B cell (primary cell): ENCODE measurements at regions not wholly inside any gene's neighbourhood (a gene's known extent, or its start where the extent isn't known, plus 50 kb on each side); places are given as distances from the start of the nearest gene placed in this dataset.

Experiments used
- ATAC-seq: fragments of 200-7000 bp; cut with Tn5 transposase; one replicate; pipeline ENCODE4 v1.10.0; 2021; ENCODE audit warnings: low read depth, mild to moderate bottlenecking, moderate number of reproducible peaks, moderate library complexity
- CTCF ChIA-PET: fragments of 350-600 bp; sonication (Branson Sonifier 250); formaldehyde crosslinking; loops from one replicate; lab custom pipeline; 2021; ENCODE audit warnings: antibody characterized with exemption, inconsistent platforms; lab: Charles Lee
- POLR2A ChIA-PET: fragments of 350-600 bp; sonication (Branson Sonifier 250); formaldehyde crosslinking; loops from one replicate; lab custom pipeline; 2021; ENCODE audit warnings: antibody characterized with exemption; lab: Charles Lee
- DNase-seq: peaks from one replicate; pipeline ENCODE4 v3.0.0; 2013
- H2AFZ ChIP-seq: 2 replicates; pipeline ENCODE4 v1.6.1; 2012; ENCODE audit warnings: mild to moderate bottlenecking, low read depth, low read length; ENCODE audit not compliant: insufficient read depth, poor library complexity, severe bottlenecking
- H3K27ac ChIP-seq, 2 donors: 1 replicate in 1 of 2; 2 replicates in 1 of 2; pipeline ENCODE4 v1.5.1; 2012 to 2013; ENCODE audit warnings: low read length in 2 of 2, mild to moderate bottlenecking in 2 of 2, moderate library complexity in 1 of 2
- H3K27me3 ChIP-seq, 4 experiments: fragments of 200-600 bp in 1 of 4; sonication (generic) in 1 of 4; replicated peaks in 1 of 4; 1 replicate in 2 of 4; 2 replicates in 2 of 4; pipeline versions ENCODE4 v1.6.1 to v1.7.0; 2013 to 2016; ENCODE audit warnings: low read length in 3 of 4, mild to moderate bottlenecking in 2 of 4, mixed read lengths in 1 of 4, moderate library complexity in 1 of 4; ENCODE audit not compliant: insufficient read depth in 4 of 4, control insufficient read depth in 3 of 4; ENCODE audit errors: control extremely low read depth in 1 of 4
- H3K36me3 ChIP-seq, 2 experiments: replicated peaks in 1 of 2; 1 replicate in 1 of 2; 2 replicates in 1 of 2; pipeline versions ENCODE4 v1.6.1 to v1.7.1; 2013; ENCODE audit warnings: low read length in 1 of 2; ENCODE audit not compliant: insufficient read depth in 2 of 2, control insufficient read depth in 1 of 2; ENCODE audit errors: control extremely low read depth in 1 of 2, extremely low read depth in 1 of 2
- H3K4me1 ChIP-seq, 2 donors: fragments of 200-600 bp in 1 of 2; sonication (generic) in 1 of 2; 1 replicate in 1 of 2; 2 replicates in 1 of 2; pipeline versions ENCODE4 v1.5.1 to v1.6.1; 2013 to 2017; ENCODE audit warnings: low read length in 2 of 2; ENCODE audit not compliant: control insufficient read depth in 2 of 2, insufficient read depth in 2 of 2
- H3K4me2 ChIP-seq: replicated peaks from 2 replicates; pipeline ENCODE3; 2012; ENCODE audit warnings: mild to moderate bottlenecking, low read depth, low read length; ENCODE audit not compliant: poor library complexity, severe bottlenecking
- H3K4me3 ChIP-seq, 5 experiments: fragments of 200-600 bp in 1 of 5; sonication (generic) in 1 of 5; 1 replicate in 3 of 5; 2 replicates in 2 of 5; pipeline versions ENCODE4 v1.5.1 to v1.7.0; 2011 to 2016; ENCODE audit warnings: low read length in 4 of 5, mild to moderate bottlenecking in 4 of 5, low read depth in 2 of 5, control low read depth in 1 of 5, moderate library complexity in 1 of 5; ENCODE audit not compliant: insufficient read depth in 1 of 5; ENCODE audit errors: control extremely low read depth in 1 of 5, extremely low read depth in 1 of 5
- H3K79me2 ChIP-seq: fragments of 200-600 bp; sonication (generic); one replicate; pipeline ENCODE4 v1.6.0; 2016; ENCODE audit warnings: low read length; ENCODE audit not compliant: control insufficient read depth, insufficient read depth
- H3K9ac ChIP-seq: fragments of 200-600 bp; sonication (generic); 2 replicates; pipeline ENCODE4 v1.6.1; 2017; ENCODE audit warnings: mild to moderate bottlenecking, low read length, moderate library complexity
- H3K9me3 ChIP-seq, 3 donors: one replicate each; pipeline versions ENCODE4 v1.6.1 to v1.7.1; 2013; ENCODE audit warnings: low read length in 2 of 3; ENCODE audit not compliant: control insufficient read depth in 2 of 3, insufficient read depth in 1 of 3; ENCODE audit errors: control extremely low read depth in 1 of 3
- H4K20me1 ChIP-seq: 2 replicates; pipeline ENCODE4 v1.6.0; 2012; ENCODE audit warnings: mild to moderate bottlenecking, low read length; ENCODE audit not compliant: insufficient read depth, control insufficient read depth, poor library complexity, severe bottlenecking
- H3K27ac Mint-ChIP-seq: one replicate; pipeline ENCODE4 v1.8.0; 2021; ENCODE audit warnings: mixed read lengths
- H3K27me3 Mint-ChIP-seq: one replicate; pipeline ENCODE4 v1.8.0; 2021; ENCODE audit warnings: mixed read lengths
- H3K4me1 Mint-ChIP-seq: one replicate; pipeline ENCODE4 v1.8.0; 2021; ENCODE audit warnings: mixed read lengths
- H3K4me3 Mint-ChIP-seq: one replicate; pipeline ENCODE4 v1.8.0; 2021; ENCODE audit warnings: mixed read lengths
- H3K9me3 Mint-ChIP-seq: one replicate; pipeline ENCODE4 v1.8.0; 2022; ENCODE audit warnings: mixed read lengths; ENCODE audit not compliant: insufficient read depth
- CTCF ChIP-seq: fragments of 200-600 bp; IDR thresholded peaks from one replicate; pipeline ENCODE4 v1.8.0; 2022; ENCODE audit warnings: antibody characterized with exemption, mild to moderate bottlenecking
- EZH2 ChIP-seq: IDR thresholded peaks from 2 replicates; pipeline ENCODE4 v1.6.1; 2012; ENCODE audit warnings: borderline replicate concordance, low read depth, mild to moderate bottlenecking, moderate library complexity, low read length; ENCODE audit not compliant: insufficient read depth, poor library complexity, severe bottlenecking
- WGBS: methylation state at CpG from one replicate; pipeline ENCODE4 v1.1.5; 2013; ENCODE audit warnings: missing lambda C conversion rate; ENCODE audit not compliant: insufficient coverage; 5-methylcytosine and 5-hydroxymethylcytosine counted together
- intact Hi-C: fragments of 100-400 bp; cut with micrococcal nuclease; formaldehyde crosslinking; loops from one replicate; pipeline ENCODE4 v1.10.0; 2022

DNA sequence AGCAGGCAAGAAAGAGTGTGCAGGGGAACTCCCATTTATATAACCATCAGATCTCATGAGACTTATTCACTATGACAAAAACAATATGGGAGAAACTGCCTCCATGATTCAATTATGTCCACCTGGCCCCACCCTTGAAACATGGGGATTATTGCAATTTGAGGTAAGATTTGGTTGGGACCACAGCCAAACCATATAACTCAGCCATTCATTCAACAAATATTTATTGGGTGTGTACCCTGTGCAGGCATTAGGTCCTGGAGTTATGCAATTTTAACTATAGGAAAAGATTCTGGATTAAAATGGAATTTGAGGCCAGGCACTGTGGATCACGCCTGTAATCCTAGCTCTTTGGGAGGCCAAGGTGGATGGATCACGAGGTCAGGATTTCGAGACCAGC, 124.2 kb upstream of the GAS1 start:
- H3K4me1 Mint-ChIP-seq, result no peaks in the 10 kb centered on the region
- Histone ChIP-seq H3K4me3 (no peak overlapping the region), H3K4me2 (no peak overlapping the region), H2AFZ (no peak overlapping the region), H3K36me3 (no peaks in the 10 kb centered on the region), H3K27ac (no peak overlapping the region), H3K4me1 (no peaks in the 10 kb centered on the region), H3K9me3 (peaks cover 0 to 5% (median 0%) of the 10 kb centered on the region in 3 donors), H3K79me2 (no peaks in the 10 kb centered on the region), H3K27me3 (no peaks in the 10 kb centered on the region), H4K20me1 (no peaks in the 10 kb centered on the region), H3K9ac (no peak overlapping the region)
- H3K27ac Mint-ChIP-seq, result no peak overlapping the region
- WGBS, result 80% methylated on average over 1 of the region's 3 CpGs
- DNase-seq, result no peak
- H3K27me3 Mint-ChIP-seq, result no peaks in the 10 kb centered on the region
- no peak overlapping the region for H3K4me3 Mint-ChIP-seq
- no peaks in the 10 kb centered on the region for H3K9me3 Mint-ChIP-seq
- ChIA-PET CTCF (no interaction called here), POLR2A (no interaction called here)
- intact Hi-C loops, result no loop called here
- TF ChIP-seq CTCF, result no peak
- no peak for TF ChIP-seq EZH2
- no peak for ATAC-seq

GRCh38 chr9:87073692-87074091, 126.4 kb upstream of the GAS1 start:
- POLR2A ChIA-PET, result no interaction called here
- H3K27ac ChIP-seq, result no peak overlapping the region
- H3K9me3 Mint-ChIP-seq, result no peaks in the 10 kb centered on the region
- CTCF ChIA-PET, result no interaction called here
- no peak overlapping the region for H3K4me2 ChIP-seq
- no peak overlapping the region for H3K4me3 ChIP-seq
- H3K4me1 ChIP-seq, result no peaks in the 10 kb centered on the region
- no peaks in the 10 kb centered on the region for H3K27me3 Mint-ChIP-seq
- WGBS, result 83% methylated on average over 1 of the region's 6 CpGs
- no peak overlapping the region for H3K9ac ChIP-seq
- no peaks in the 10 kb centered on the region for H4K20me1 ChIP-seq
- ATAC-seq (no peak), DNase-seq (no peak)
- H2AFZ ChIP-seq, result no peak overlapping the region
- no peak overlapping the region for H3K4me3 Mint-ChIP-seq
- H3K9me3 ChIP-seq, result peaks cover 0 to 5% (median 0%) of the 10 kb centered on the region in 3 donors
- H3K27ac Mint-ChIP-seq, result no peak overlapping the region
- no peaks in the 10 kb centered on the region for H3K36me3 ChIP-seq
- TF ChIP-seq CTCF (no peak), EZH2 (no peak)
- intact Hi-C loops, result no loop called here
- H3K27me3 ChIP-seq, result no peaks in the 10 kb centered on the region
- no peaks in the 10 kb centered on the region for H3K79me2 ChIP-seq
- H3K4me1 Mint-ChIP-seq, result no peaks in the 10 kb centered on the region
